Effector memory CD8-positive, alpha-beta T cell (primary cell): ENCODE measurements at regions not wholly inside any gene's neighbourhood (a gene's known extent, or its start where the extent isn't known, plus 50 kb on each side); places are given as distances from the start of the nearest gene placed in this dataset.

Experiments used
- ATAC-seq: fragments of 150-1000 bp; cut with Tn5 transposase; replicated peaks from 2 replicates; pipeline ENCODE4 v1.10.0; 2021; ENCODE audit warnings: mild to moderate bottlenecking, moderate library complexity
- DNase-seq, 3 experiments: peaks; one replicate each; pipeline ENCODE4 v3.0.0; 2021
- H3K27ac Mint-ChIP-seq, 2 donors: one replicate each; pipeline ENCODE4 v1.8.0; 2022; ENCODE audit warnings: mild to moderate bottlenecking in 2 of 2, mixed read lengths in 2 of 2, moderate library complexity in 2 of 2
- H3K27me3 Mint-ChIP-seq, 2 donors: one replicate each; pipeline ENCODE4 v1.8.0; 2022; ENCODE audit warnings: mixed read lengths in 2 of 2
- H3K36me3 Mint-ChIP-seq: one replicate; pipeline ENCODE4 v1.8.0; 2022; ENCODE audit warnings: mild to moderate bottlenecking, moderate library complexity, mixed read lengths; ENCODE audit not compliant: insufficient read depth
- H3K4me1 Mint-ChIP-seq, 2 donors: one replicate each; pipeline ENCODE4 v1.8.0; 2022; ENCODE audit warnings: low read depth in 2 of 2, mixed read lengths in 2 of 2
- H3K4me3 Mint-ChIP-seq, 2 donors: one replicate each; pipeline ENCODE4 v1.8.0; 2022; ENCODE audit warnings: mild to moderate bottlenecking in 2 of 2, mixed read lengths in 2 of 2, moderate library complexity in 2 of 2
- H3K9me3 Mint-ChIP-seq, 2 donors: one replicate each; pipeline ENCODE4 v1.8.0; 2022; ENCODE audit warnings: mixed read lengths in 2 of 2

- Mint-ChIP-seq H3K36me3 (no peaks in the 10 kb centered on the region), H3K9me3 (peaks cover 1 to 8% of the 10 kb centered on the region in 2 donors), H3K4me1 (no peaks in the 10 kb centered on the region), H3K4me3 (no peak overlapping the region), H3K27ac (no peak overlapping the region), H3K27me3 (no peaks in the 10 kb centered on the region)
- no peak for ATAC-seq
- no peak for DNase-seq
Measured at GRCh38 chr6:104126315-104127005, 733.3 kb downstream of the HACE1 start.

- no peak for DNase-seq
- Mint-ChIP-seq H3K36me3 (no peaks in the 10 kb centered on the region), H3K27ac (no peak overlapping the region), H3K27me3 (no peaks in the 10 kb centered on the region), H3K4me3 (no peak overlapping the region), H3K9me3 (peaks cover 3 to 8% of the 10 kb centered on the region in 2 donors), H3K4me1 (no peaks in the 10 kb centered on the region)
- no peak for ATAC-seq
Measured at GRCh38 chr6:104123227-104123626, 736.5 kb downstream of the HACE1 start.

GRCh38 chr6:104118274-104118673 is 741.4 kb downstream of the HACE1 start:
- Mint-ChIP-seq H3K4me1 (no peaks in the 10 kb centered on the region), H3K36me3 (no peaks in the 10 kb centered on the region), H3K4me3 (no peak overlapping the region), H3K9me3 (peaks cover 0 to 5% of the 10 kb centered on the region in 2 donors), H3K27ac (no peak overlapping the region), H3K27me3 (no peaks in the 10 kb centered on the region)
- no peak for DNase-seq
- no peak for ATAC-seq

- no peaks in the 10 kb centered on the region for H3K27me3 Mint-ChIP-seq
- peaks cover 0 to 5% of the 10 kb centered on the region in 2 donors for H3K9me3 Mint-ChIP-seq
- ATAC-seq: no peak
- DNase-seq: no peak
- H3K4me3 Mint-ChIP-seq: no peak overlapping the region
- H3K4me1 Mint-ChIP-seq: no peaks in the 10 kb centered on the region
- H3K27ac Mint-ChIP-seq: no peak overlapping the region
- H3K36me3 Mint-ChIP-seq: no peaks in the 10 kb centered on the region
Measured at GRCh38 chr6:104109806-104110205, 749.9 kb downstream of the HACE1 start.

GRCh38 chr6:104108634-104109033 is 751.1 kb downstream of the HACE1 start:
- Mint-ChIP-seq H3K27ac (no peak overlapping the region), H3K27me3 (no peaks in the 10 kb centered on the region), H3K4me3 (no peak overlapping the region), H3K4me1 (no peaks in the 10 kb centered on the region), H3K9me3 (peaks cover 0 to 5% of the 10 kb centered on the region in 2 donors), H3K36me3 (no peaks in the 10 kb centered on the region)
- ATAC-seq: no peak
- no peak for DNase-seq

- Mint-ChIP-seq H3K4me3 (no peak overlapping the region), H3K27ac (no peak overlapping the region), H3K36me3 (no peaks in the 10 kb centered on the region), H3K27me3 (no peaks in the 10 kb centered on the region), H3K4me1 (no peaks in the 10 kb centered on the region), H3K9me3 (peaks cover 0 to 1% of the 10 kb centered on the region in 2 donors)
- DNase-seq (no peak), ATAC-seq (no peak)
Measured at GRCh38 chr6:104095661-104096416, 763.9 kb downstream of the HACE1 start.

GRCh38 chr6:104087765-104088164 is 772.0 kb downstream of the HACE1 start:
- Mint-ChIP-seq H3K36me3 (no peaks in the 10 kb centered on the region), H3K9me3 (peaks cover 0 to 14% of the 10 kb centered on the region in 2 donors), H3K27ac (no peak overlapping the region)

GRCh38 chr6:104068281-104068680 is 791.4 kb downstream of the HACE1 start:
- no peak overlapping the region for H3K27ac Mint-ChIP-seq
- ATAC-seq: no peak
- H3K4me1 Mint-ChIP-seq: no peaks in the 10 kb centered on the region
- H3K27me3 Mint-ChIP-seq: no peaks in the 10 kb centered on the region
- no peak for DNase-seq
- no peak overlapping the region for H3K4me3 Mint-ChIP-seq
- H3K9me3 Mint-ChIP-seq: peaks cover 0 to 7% of the 10 kb centered on the region in 2 donors
- H3K36me3 Mint-ChIP-seq: no peaks in the 10 kb centered on the region

More at GRCh38 chr6:104087765-104088164, 772.0 kb downstream of the HACE1 start:
- Mint-ChIP-seq H3K4me3 (no peak overlapping the region), H3K27me3 (no peaks in the 10 kb centered on the region), H3K4me1 (no peaks in the 10 kb centered on the region)
- no peak for DNase-seq
- ATAC-seq: no peak

- Mint-ChIP-seq H3K9me3 (peaks cover 0 to 11% of the 10 kb centered on the region in 2 donors), H3K36me3 (no peaks in the 10 kb centered on the region), H3K27me3 (no peaks in the 10 kb centered on the region), H3K4me1 (no peaks in the 10 kb centered on the region), H3K27ac (no peak overlapping the region), H3K4me3 (no peak overlapping the region)
- DNase-seq (no peak), ATAC-seq (no peak)
Measured at GRCh38 chr6:104064876-104065275, 794.8 kb downstream of the HACE1 start.

GRCh38 chr6:104050455-104050854 is 809.3 kb downstream of the HACE1 start:
- Mint-ChIP-seq H3K9me3 (peaks cover 0 to 3% of the 10 kb centered on the region in 2 donors), H3K4me1 (no peaks in the 10 kb centered on the region), H3K4me3 (no peak overlapping the region), H3K27ac (no peak overlapping the region), H3K36me3 (no peaks in the 10 kb centered on the region), H3K27me3 (no peaks in the 10 kb centered on the region)
- ATAC-seq (no peak), DNase-seq (no peak)

GRCh38 chr6:104046426-104046825 is 813.3 kb downstream of the HACE1 start:
- H3K27ac Mint-ChIP-seq: no peak overlapping the region
- DNase-seq: no peak

GRCh38 chr6:104031346-104031745 is 828.4 kb downstream of the HACE1 start:
- DNase-seq: no peak
- H3K9me3 Mint-ChIP-seq: peaks cover 0 to 1% of the 10 kb centered on the region in 2 donors
- no peak for ATAC-seq

More at GRCh38 chr6:104046426-104046825, 813.3 kb downstream of the HACE1 start:
- H3K4me1 Mint-ChIP-seq: no peaks in the 10 kb centered on the region
- H3K27me3 Mint-ChIP-seq: no peaks in the 10 kb centered on the region
- ATAC-seq: no peak
- no peaks in the 10 kb centered on the region for H3K36me3 Mint-ChIP-seq
- H3K4me3 Mint-ChIP-seq: no peak overlapping the region
- peaks cover 15 to 19% of the 10 kb centered on the region in 2 donors for H3K9me3 Mint-ChIP-seq

GRCh38 chr6:104022126-104022525 is 837.6 kb downstream of the HACE1 start:
- no peaks in the 10 kb centered on the region for H3K4me1 Mint-ChIP-seq
- no peak overlapping the region for H3K27ac Mint-ChIP-seq
- no peak overlapping the region for H3K4me3 Mint-ChIP-seq
- DNase-seq: no peak
- no peak for ATAC-seq
- H3K27me3 Mint-ChIP-seq: no peaks in the 10 kb centered on the region
- H3K36me3 Mint-ChIP-seq: peaks cover 2% of the 10 kb centered on the region
- H3K9me3 Mint-ChIP-seq: peaks cover 0 to 5% of the 10 kb centered on the region in 2 donors

More at GRCh38 chr6:104031346-104031745, 828.4 kb downstream of the HACE1 start:
- H3K27ac Mint-ChIP-seq: no peak overlapping the region
- no peaks in the 10 kb centered on the region for H3K4me1 Mint-ChIP-seq
- no peaks in the 10 kb centered on the region for H3K36me3 Mint-ChIP-seq
- no peaks in the 10 kb centered on the region for H3K27me3 Mint-ChIP-seq
- no peak overlapping the region for H3K4me3 Mint-ChIP-seq
